ENCODE measurements at regions not wholly inside any gene's neighbourhood (a gene's known extent, or its start where the extent isn't known, plus 50 kb on each side); places are given as distances from the start of the nearest gene placed in this dataset.

GRCh38 chr18:1993866-1994265 is 577.4 kb downstream of the METTL4 start:
- DNase-seq (ENCODE audit: extremely low read depth, low read depth, low spot score), result no peak

- DNase-seq (ENCODE audit: extremely low read depth, low read depth, low spot score), result no peak
These were observed 576.8 kb downstream of the METTL4 start for GRCh38 chr18:1994471-1994870.

GRCh38 chr18:1995041-1995612 is 576.2 kb downstream of the METTL4 start:
- no peak for DNase-seq (ENCODE audit: extremely low read depth, low read depth, low spot score)

GRCh38 chr18:1998121-1998520 is 573.2 kb downstream of the METTL4 start:
- no peak for DNase-seq (ENCODE audit: extremely low read depth, low read depth, low spot score)

GRCh38 chr18:1999387-1999786 is 571.9 kb downstream of the METTL4 start:
- no peak for DNase-seq (ENCODE audit: extremely low read depth, low read depth, low spot score)

- DNase-seq (ENCODE audit: extremely low read depth, low read depth, low spot score), result no peak
These were observed 569.2 kb downstream of the METTL4 start for GRCh38 chr18:2002151-2002550.

- DNase-seq (ENCODE audit: extremely low read depth, low read depth, low spot score), result no peak
These were observed 568.7 kb downstream of the METTL4 start for GRCh38 chr18:2002604-2003003.

GRCh38 chr18:2009942-2010697 is 561.2 kb downstream of the METTL4 start:
- DNase-seq (ENCODE audit: extremely low read depth, low read depth, low spot score), result no peak

- no peak for DNase-seq (ENCODE audit: extremely low read depth, low read depth, low spot score)
These were observed 544.3 kb downstream of the METTL4 start for GRCh38 chr18:2027016-2027415.

GRCh38 chr18:2027756-2028155 is 543.5 kb downstream of the METTL4 start:
- no peak for DNase-seq (ENCODE audit: extremely low read depth, low read depth, low spot score)

GRCh38 chr18:2028986-2029385 is 542.3 kb downstream of the METTL4 start:
- no peak for DNase-seq (ENCODE audit: extremely low read depth, low read depth, low spot score)

- DNase-seq (ENCODE audit: extremely low read depth, low read depth, low spot score), result no peak
These were observed 540.7 kb downstream of the METTL4 start for GRCh38 chr18:2030647-2031046.

- DNase-seq (ENCODE audit: extremely low read depth, low read depth, low spot score), result no peak
These were observed 539.3 kb downstream of the METTL4 start for GRCh38 chr18:2032036-2032435.

GRCh38 chr18:2035056-2035455 is 536.2 kb downstream of the METTL4 start:
- DNase-seq (ENCODE audit: extremely low read depth, low read depth, low spot score), result no peak

GRCh38 chr18:2036086-2036485 is 535.2 kb downstream of the METTL4 start:
- no peak for DNase-seq (ENCODE audit: extremely low read depth, low read depth, low spot score)

GRCh38 chr18:2040279-2040678 is 531.0 kb downstream of the METTL4 start:
- no peak for DNase-seq (ENCODE audit: extremely low read depth, low read depth, low spot score)

- no peak for DNase-seq (ENCODE audit: extremely low read depth, low read depth, low spot score)
These were observed 521.3 kb downstream of the METTL4 start for GRCh38 chr18:2049986-2050385.

GRCh38 chr18:2050702-2051201 is 520.6 kb downstream of the METTL4 start:
- DNase-seq (ENCODE audit: extremely low read depth, low read depth, low spot score), result no peak

GRCh38 chr18:2053490-2054089 is 517.7 kb downstream of the METTL4 start:
- no peak for DNase-seq (ENCODE audit: extremely low read depth, low read depth, low spot score)

GRCh38 chr18:2059336-2059735 is 512.0 kb downstream of the METTL4 start:
- DNase-seq (ENCODE audit: extremely low read depth, low read depth, low spot score), result no peak

- DNase-seq (ENCODE audit: extremely low read depth, low read depth, low spot score), result no peak
These were observed 511.2 kb downstream of the METTL4 start for GRCh38 chr18:2060086-2060485.

- DNase-seq (ENCODE audit: extremely low read depth, low read depth, low spot score), result no peak
These were observed 500.7 kb downstream of the METTL4 start for GRCh38 chr18:2070631-2071030.
